ENCODE measurements at regions not wholly inside any gene's neighbourhood (a gene's known extent, or its start where the extent isn't known, plus 50 kb on each side); places are given as distances from the start of the nearest gene placed in this dataset.

DNA sequence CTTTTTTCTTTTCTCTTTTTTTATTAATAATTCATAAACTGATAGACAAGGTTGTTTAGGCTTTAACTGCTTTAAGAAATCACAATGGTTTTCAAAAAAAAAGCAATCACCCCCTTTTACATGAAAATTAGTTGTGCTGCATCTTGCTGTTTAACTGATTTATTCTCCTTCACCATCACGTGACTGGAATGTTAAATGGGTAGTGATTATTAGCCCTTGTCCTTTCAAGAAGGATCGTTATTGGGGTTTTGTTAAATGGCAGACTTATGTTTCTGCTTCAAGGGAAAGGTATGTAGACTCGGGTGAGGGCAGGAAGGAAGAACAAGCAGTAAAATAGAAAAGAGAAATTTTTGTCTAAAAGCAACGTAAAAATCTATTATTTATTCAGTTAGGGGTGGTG, 175.6 kb upstream of the TLE4 start:
- Mint-ChIP-seq H3K27ac (ENCODE audit: unreplicated experiment) (no peak overlapping the region), H3K36me3 (ENCODE audit: low read depth, unreplicated experiment) (no peaks in the 10 kb centered on the region), H3K4me1 (ENCODE audit: low read depth, unreplicated experiment) (no peaks in the 10 kb centered on the region), H3K4me3 (ENCODE audit: unreplicated experiment) (no peak overlapping the region), H3K9me3 (ENCODE audit: unreplicated experiment) (peaks cover 3% of the 10 kb centered on the region), H3K27me3 (ENCODE audit: low read depth, unreplicated experiment) (peaks cover 2% of the 10 kb centered on the region)
- TF ChIP-seq EZH2 (IDR thresholded peaks at IDR 0.05; ENCODE audit: insufficient read depth, low read length) = no peak
- TF ChIP-seq, protein P1, sequence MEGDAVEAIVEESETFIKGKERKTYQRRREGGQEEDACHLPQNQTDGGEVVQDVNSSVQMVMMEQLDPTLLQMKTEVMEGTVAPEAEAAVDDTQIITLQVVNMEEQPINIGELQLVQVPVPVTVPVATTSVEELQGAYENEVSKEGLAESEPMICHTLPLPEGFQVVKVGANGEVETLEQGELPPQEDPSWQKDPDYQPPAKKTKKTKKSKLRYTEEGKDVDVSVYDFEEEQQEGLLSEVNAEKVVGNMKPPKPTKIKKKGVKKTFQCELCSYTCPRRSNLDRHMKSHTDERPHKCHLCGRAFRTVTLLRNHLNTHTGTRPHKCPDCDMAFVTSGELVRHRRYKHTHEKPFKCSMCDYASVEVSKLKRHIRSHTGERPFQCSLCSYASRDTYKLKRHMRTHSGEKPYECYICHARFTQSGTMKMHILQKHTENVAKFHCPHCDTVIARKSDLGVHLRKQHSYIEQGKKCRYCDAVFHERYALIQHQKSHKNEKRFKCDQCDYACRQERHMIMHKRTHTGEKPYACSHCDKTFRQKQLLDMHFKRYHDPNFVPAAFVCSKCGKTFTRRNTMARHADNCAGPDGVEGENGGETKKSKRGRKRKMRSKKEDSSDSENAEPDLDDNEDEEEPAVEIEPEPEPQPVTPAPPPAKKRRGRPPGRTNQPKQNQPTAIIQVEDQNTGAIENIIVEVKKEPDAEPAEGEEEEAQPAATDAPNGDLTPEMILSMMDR (IDR thresholded peaks at IDR 0.05; ENCODE audit: insufficient read depth, low read depth, low read length) = no peak
- Histone ChIP-seq H3K9ac (ENCODE audit: low read length) (no peak overlapping the region), H3K9me3 (ENCODE audit: insufficient read depth, low read depth, low read length) (no peaks in the 10 kb centered on the region), H4K20me1 (ENCODE audit: insufficient read depth, low read length) (no peaks in the 10 kb centered on the region), H3K36me3 (ENCODE audit: insufficient read depth, low read length) (no peaks in the 10 kb centered on the region), H2AFZ (ENCODE audit: low read depth, low read length) (no peak overlapping the region), H3K27me3 (ENCODE audit: insufficient read depth, low read length) (no peaks in the 10 kb centered on the region), H3K4me1 (ENCODE audit: insufficient read depth, low read length) (no peaks in the 10 kb centered on the region), H3K79me2 (ENCODE audit: insufficient read depth, low read length) (no peaks in the 10 kb centered on the region), H3K27ac (ENCODE audit: low read depth, low read length) (no peak overlapping the region), H3K4me3 (ENCODE audit: insufficient read depth, low read depth, low read length) (no peak overlapping the region), H3K4me2 (ENCODE audit: low read length) (no peak overlapping the region)
- no peak for FAIRE-seq
- no peak for DNase-seq (ENCODE audit: low read depth)

DNA sequence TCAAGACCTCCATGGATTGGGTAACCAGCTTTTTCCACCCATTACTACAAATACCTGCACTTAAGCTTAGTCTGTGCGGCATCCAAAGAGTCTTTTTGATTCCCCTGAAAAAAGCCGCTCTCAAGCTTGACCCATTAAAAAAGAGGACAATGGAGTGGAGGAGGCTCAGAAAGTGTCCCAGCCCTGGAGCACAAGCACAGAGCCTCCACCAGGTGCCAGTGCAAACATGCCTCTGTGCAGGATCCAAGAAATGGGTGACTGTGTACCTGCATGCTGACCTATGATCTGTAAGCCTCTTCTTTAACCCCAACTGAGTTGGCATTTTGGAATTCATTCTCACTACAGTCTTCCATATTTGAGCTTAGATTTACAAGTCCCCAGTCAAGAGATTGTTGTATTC, 168.3 kb upstream of the TLE4 start:
- no peaks in the 10 kb centered on the region for H3K79me2 ChIP-seq (ENCODE audit: insufficient read depth, low read length)
- Mint-ChIP-seq H3K27me3 (ENCODE audit: low read depth, unreplicated experiment) (no peaks in the 10 kb centered on the region), H3K27ac (ENCODE audit: unreplicated experiment) (no peak overlapping the region), H3K4me3 (ENCODE audit: unreplicated experiment) (no peak overlapping the region), H3K9me3 (ENCODE audit: unreplicated experiment) (peaks cover 1% of the 10 kb centered on the region), H3K4me1 (ENCODE audit: low read depth, unreplicated experiment) (peaks cover 3% of the 10 kb centered on the region), H3K36me3 (ENCODE audit: low read depth, unreplicated experiment) (no peaks in the 10 kb centered on the region)
- H3K9me3 ChIP-seq (ENCODE audit: insufficient read depth, low read depth, low read length) = no peaks in the 10 kb centered on the region
- H3K4me3 ChIP-seq (ENCODE audit: insufficient read depth, low read depth, low read length) = no peak overlapping the region
- H3K4me1 ChIP-seq (ENCODE audit: insufficient read depth, low read length) = no peaks in the 10 kb centered on the region
- H3K36me3 ChIP-seq (ENCODE audit: insufficient read depth, low read length) = no peaks in the 10 kb centered on the region
- no peak for DNase-seq (ENCODE audit: low read depth)
- no peak overlapping the region for H2AFZ ChIP-seq (ENCODE audit: low read depth, low read length)
- H3K27ac ChIP-seq (ENCODE audit: low read depth, low read length) = no peak overlapping the region
- TF ChIP-seq EZH2 (IDR thresholded peaks at IDR 0.05; ENCODE audit: insufficient read depth, low read length) = no peak
- TF ChIP-seq, protein P1 (IDR thresholded peaks at IDR 0.05; ENCODE audit: insufficient read depth, low read depth, low read length) = no peak
- H3K9ac ChIP-seq (ENCODE audit: low read length) = no peak overlapping the region
- no peaks in the 10 kb centered on the region for H4K20me1 ChIP-seq (ENCODE audit: insufficient read depth, low read length)
- H3K4me2 ChIP-seq (ENCODE audit: low read length) = no peak overlapping the region
- H3K27me3 ChIP-seq (ENCODE audit: insufficient read depth, low read length) = no peaks in the 10 kb centered on the region
- FAIRE-seq = no peak

DNA sequence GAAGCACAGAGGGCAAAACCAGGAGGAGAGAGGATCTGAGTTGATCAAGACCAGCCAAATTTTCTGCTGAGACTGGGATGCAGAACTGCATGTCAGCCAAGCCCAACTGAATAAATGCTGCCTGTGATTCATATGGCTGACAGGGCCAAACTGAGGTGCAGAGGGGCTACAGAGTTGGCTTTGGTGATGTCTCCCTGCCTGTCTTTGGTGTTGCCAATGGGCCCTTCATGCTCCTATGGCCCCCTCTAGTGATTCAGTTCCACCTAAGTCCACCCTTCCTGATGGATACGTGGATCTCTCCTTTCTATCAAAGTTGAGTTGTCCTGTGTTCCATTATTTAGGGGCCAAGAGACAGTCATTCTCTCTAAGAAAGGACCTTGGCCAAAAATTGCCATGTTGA, 163.6 kb upstream of the TLE4 start:
- H3K4me3 ChIP-seq (ENCODE audit: insufficient read depth, low read depth, low read length) = no peak overlapping the region
- H3K27ac ChIP-seq (ENCODE audit: low read depth, low read length) = no peak overlapping the region
- H3K4me1 ChIP-seq (ENCODE audit: insufficient read depth, low read length) = no peaks in the 10 kb centered on the region
- H2AFZ ChIP-seq (ENCODE audit: low read depth, low read length) = no peak overlapping the region
- FAIRE-seq (no peak), DNase-seq (ENCODE audit: low read depth) (no peak)
- no peaks in the 10 kb centered on the region for H3K36me3 ChIP-seq (ENCODE audit: insufficient read depth, low read length)
- TF ChIP-seq EZH2 (IDR thresholded peaks at IDR 0.05; ENCODE audit: insufficient read depth, low read length) = no peak
- TF ChIP-seq, protein P1 (IDR thresholded peaks at IDR 0.05; ENCODE audit: insufficient read depth, low read depth, low read length) = no peak
- no peaks in the 10 kb centered on the region for H3K79me2 ChIP-seq (ENCODE audit: insufficient read depth, low read length)
- H4K20me1 ChIP-seq (ENCODE audit: insufficient read depth, low read length) = no peaks in the 10 kb centered on the region
- Mint-ChIP-seq H3K27ac (ENCODE audit: unreplicated experiment) (peak overlapping the region; percentile 23), H3K36me3 (ENCODE audit: low read depth, unreplicated experiment) (no peaks in the 10 kb centered on the region), H3K27me3 (ENCODE audit: low read depth, unreplicated experiment) (peaks cover 4% of the 10 kb centered on the region), H3K4me1 (ENCODE audit: low read depth, unreplicated experiment) (peaks cover 6% of the 10 kb centered on the region), H3K4me3 (ENCODE audit: unreplicated experiment) (no peak overlapping the region), H3K9me3 (ENCODE audit: unreplicated experiment) (peaks cover 1% of the 10 kb centered on the region)
- H3K9ac ChIP-seq (ENCODE audit: low read length) = no peak overlapping the region
- H3K27me3 ChIP-seq (ENCODE audit: insufficient read depth, low read length) = no peaks in the 10 kb centered on the region
- no peaks in the 10 kb centered on the region for H3K9me3 ChIP-seq (ENCODE audit: insufficient read depth, low read depth, low read length)
- H3K4me2 ChIP-seq (ENCODE audit: low read length) = no peak overlapping the region

Data from astrocyte (in vitro differentiated cells and primary cell).